BE2C (cell line): ENCODE measurements at regions not wholly inside any gene's neighbourhood (a gene's known extent, or its start where the extent isn't known, plus 50 kb on each side); places are given as distances from the start of the nearest gene placed in this dataset.

Experiments
- DNase-seq: peaks from one replicate; pipeline ENCODE4 v3.0.0-alpha.2; 2020
- H3K27me3 ChIP-seq: fragments of 250-450 bp; sonication (Bioruptor Pico); 2 replicates; pipeline ENCODE4 v1.5.1; 2020; ENCODE audit warnings: mild to moderate bottlenecking
- H3K36me3 ChIP-seq: fragments of 250-450 bp; sonication (Bioruptor Pico); 2 replicates; pipeline ENCODE4 v1.5.1; 2020; ENCODE audit warnings: mild to moderate bottlenecking
- H3K4me1 ChIP-seq: fragments of 250-450 bp; sonication (Bioruptor Pico); 2 replicates; pipeline ENCODE4 v1.5.1; 2020
- H3K4me3 ChIP-seq: 2 replicates; pipeline ENCODE4 v1.5.1; 2011; ENCODE audit warnings: low read depth, low read length
- H3K9me3 ChIP-seq: fragments of 250-450 bp; sonication (Bioruptor Pico); 2 replicates; pipeline ENCODE4 v1.5.1; 2020
- TF ChIP-seq, protein P1 (sequence below): IDR thresholded peaks from 2 replicates; pipeline ENCODE4 v1.5.1; 2012; ENCODE audit warnings: mild to moderate bottlenecking, low read depth, low read length

DNA sequence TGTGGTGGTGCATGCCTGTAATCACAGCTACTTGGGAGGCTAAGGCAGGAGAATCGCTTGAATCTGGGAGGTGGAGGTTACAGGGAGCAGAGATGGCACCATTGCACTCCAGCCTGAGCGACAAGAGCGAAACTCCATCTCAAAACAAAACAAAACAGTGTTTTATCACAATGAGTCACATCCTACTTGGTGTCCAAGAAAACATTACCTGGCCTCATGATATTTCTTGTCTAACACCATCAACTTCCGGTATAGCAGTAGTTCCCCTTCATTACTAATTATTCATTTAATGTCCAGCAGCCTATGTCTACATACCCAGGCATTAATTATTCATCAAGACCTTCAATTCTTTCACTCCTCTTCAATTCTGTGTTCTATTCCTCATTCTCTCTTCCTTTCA is 115.5 kb downstream of the CCDC59 start:
- no peak overlapping the region for H3K4me3 ChIP-seq
- H3K27me3 ChIP-seq = no peaks in the 10 kb centered on the region
- H3K4me1 ChIP-seq = no peaks in the 10 kb centered on the region
- no peaks in the 10 kb centered on the region for H3K36me3 ChIP-seq
- no peaks in the 10 kb centered on the region for H3K9me3 ChIP-seq
- TF ChIP-seq, protein P1, sequence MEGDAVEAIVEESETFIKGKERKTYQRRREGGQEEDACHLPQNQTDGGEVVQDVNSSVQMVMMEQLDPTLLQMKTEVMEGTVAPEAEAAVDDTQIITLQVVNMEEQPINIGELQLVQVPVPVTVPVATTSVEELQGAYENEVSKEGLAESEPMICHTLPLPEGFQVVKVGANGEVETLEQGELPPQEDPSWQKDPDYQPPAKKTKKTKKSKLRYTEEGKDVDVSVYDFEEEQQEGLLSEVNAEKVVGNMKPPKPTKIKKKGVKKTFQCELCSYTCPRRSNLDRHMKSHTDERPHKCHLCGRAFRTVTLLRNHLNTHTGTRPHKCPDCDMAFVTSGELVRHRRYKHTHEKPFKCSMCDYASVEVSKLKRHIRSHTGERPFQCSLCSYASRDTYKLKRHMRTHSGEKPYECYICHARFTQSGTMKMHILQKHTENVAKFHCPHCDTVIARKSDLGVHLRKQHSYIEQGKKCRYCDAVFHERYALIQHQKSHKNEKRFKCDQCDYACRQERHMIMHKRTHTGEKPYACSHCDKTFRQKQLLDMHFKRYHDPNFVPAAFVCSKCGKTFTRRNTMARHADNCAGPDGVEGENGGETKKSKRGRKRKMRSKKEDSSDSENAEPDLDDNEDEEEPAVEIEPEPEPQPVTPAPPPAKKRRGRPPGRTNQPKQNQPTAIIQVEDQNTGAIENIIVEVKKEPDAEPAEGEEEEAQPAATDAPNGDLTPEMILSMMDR = no peak
- DNase-seq = no peak

DNA sequence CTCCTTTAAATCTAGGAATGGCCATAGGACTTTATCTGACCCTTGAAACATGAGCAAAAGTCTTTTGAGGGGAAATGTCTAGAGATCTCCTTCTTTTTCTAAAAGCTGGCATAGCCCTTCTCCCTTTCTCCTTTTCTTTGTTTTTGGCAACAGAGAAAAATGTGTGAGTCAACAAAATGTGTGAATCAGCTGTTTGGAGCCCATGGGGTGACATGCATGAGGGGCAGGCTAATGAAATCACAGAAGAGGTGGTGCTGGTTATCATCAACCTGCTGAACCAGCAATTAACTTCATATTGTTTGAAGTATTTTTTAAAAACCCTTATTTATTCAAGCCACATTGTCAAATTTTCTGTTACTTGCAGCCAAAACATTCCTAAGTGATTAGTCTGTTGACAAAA is 132.3 kb downstream of the CCDC59 start:
- Histone ChIP-seq H3K36me3 (no peaks in the 10 kb centered on the region), H3K27me3 (no peaks in the 10 kb centered on the region), H3K4me3 (no peak overlapping the region), H3K9me3 (no peaks in the 10 kb centered on the region), H3K4me1 (no peaks in the 10 kb centered on the region)
- no peak for DNase-seq
- TF ChIP-seq, protein P1 = no peak

DNA sequence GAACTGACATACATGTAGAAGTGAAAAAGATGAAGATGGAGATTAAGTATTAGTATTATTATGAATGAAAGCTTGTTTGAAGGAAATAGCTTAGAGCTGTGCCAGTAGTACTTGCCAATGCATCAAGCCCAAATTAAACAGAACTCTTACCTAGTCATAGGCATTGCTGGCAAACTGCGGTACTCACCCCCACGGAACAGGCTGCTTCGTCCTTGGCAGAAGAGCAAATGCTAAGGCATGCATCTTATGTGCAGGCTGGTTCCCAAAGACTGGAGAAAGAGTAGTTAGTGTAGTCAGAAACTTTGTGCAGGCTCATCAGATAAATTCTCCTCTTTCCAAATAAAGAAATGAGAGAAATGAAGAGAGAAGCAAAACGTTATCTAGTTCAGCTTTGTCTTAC is 134.8 kb downstream of the CCDC59 start:
- H3K9me3 ChIP-seq = no peaks in the 10 kb centered on the region
- DNase-seq = no peak
- no peak overlapping the region for H3K4me3 ChIP-seq
- TF ChIP-seq, protein P1 = no peak
- no peaks in the 10 kb centered on the region for H3K36me3 ChIP-seq
- no peaks in the 10 kb centered on the region for H3K27me3 ChIP-seq
- no peaks in the 10 kb centered on the region for H3K4me1 ChIP-seq

DNA sequence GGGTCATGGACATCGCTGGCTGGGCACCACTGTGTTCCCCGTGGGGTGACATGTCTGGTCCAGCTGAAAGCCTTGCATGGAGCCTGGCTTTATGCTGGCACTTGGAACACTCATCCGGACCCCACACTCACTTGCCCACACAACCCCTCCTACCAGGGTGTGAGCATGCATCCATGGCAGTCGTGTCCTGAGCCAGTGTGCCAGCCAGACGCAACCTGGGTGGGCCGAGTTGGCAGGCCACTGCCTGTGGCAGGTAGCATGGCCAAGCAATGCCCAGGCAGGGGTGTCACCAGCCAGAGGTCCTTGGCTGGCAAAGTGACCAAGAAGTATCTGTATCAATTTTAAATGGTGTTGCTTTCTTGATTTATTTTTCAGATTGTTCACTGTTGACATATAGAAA is 141.7 kb downstream of the CCDC59 start:
- TF ChIP-seq, protein P1 = no peak
- H3K9me3 ChIP-seq = no peaks in the 10 kb centered on the region
- no peak for DNase-seq
- no peaks in the 10 kb centered on the region for H3K27me3 ChIP-seq
- H3K4me3 ChIP-seq = no peak overlapping the region
- no peaks in the 10 kb centered on the region for H3K36me3 ChIP-seq
- H3K4me1 ChIP-seq = no peaks in the 10 kb centered on the region

DNA sequence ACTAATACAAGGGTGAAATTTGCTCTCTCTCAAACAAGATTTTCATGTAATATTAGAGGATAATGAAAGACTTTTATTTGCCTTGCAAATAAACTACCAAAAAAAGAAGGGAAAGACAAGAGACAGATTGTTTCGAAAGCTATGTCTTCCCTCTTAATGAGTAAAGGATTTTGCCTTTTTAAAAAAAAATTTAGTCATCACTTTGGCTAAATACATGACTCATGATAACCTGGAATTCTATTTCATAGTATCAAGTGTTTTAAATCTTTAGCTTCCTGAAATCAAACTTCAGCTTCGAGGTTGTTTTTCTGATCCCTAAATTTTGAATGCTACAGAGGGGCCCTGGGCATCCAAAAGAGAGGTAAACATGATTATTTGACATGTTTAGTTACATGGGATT is 144.4 kb downstream of the CCDC59 start:
- TF ChIP-seq, protein P1 = no peak
- no peak for DNase-seq
- Histone ChIP-seq H3K9me3 (no peaks in the 10 kb centered on the region), H3K27me3 (no peaks in the 10 kb centered on the region), H3K36me3 (no peaks in the 10 kb centered on the region), H3K4me3 (no peak overlapping the region), H3K4me1 (no peaks in the 10 kb centered on the region)

DNA sequence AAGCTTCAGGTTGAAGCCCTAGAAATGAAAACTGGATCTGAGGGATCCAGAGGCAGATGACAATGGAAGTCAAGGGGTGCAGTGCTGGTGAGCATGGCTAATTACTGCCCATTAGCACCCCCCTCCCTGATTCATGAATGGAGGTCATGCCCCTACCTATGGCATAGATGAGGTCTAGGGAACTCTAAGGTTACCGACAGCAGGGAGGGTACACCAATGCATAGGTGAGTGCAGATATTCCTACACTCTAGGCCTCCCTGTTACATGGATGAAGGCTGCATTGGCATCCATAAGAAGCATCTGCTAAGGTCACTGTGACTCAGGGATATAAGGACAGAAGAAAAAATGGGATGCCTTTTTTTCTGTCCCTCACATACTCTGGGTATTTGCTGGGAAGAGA is 147.3 kb downstream of the CCDC59 start:
- Histone ChIP-seq H3K36me3 (no peaks in the 10 kb centered on the region), H3K4me1 (no peaks in the 10 kb centered on the region), H3K27me3 (no peaks in the 10 kb centered on the region), H3K9me3 (no peaks in the 10 kb centered on the region), H3K4me3 (no peak overlapping the region)
- DNase-seq = no peak
- TF ChIP-seq, protein P1 = no peak
